RWPE1 (cell line): ENCODE measurements at regions not wholly inside any gene's neighbourhood (a gene's known extent, or its start where the extent isn't known, plus 50 kb on each side); places are given as distances from the start of the nearest gene placed in this dataset.

Experiments used
- CTCF ChIA-PET: fragments of 350-600 bp; sonication (Branson Sonifier 250); formaldehyde crosslinking; extraction: SDS; loops from one replicate; lab custom pipeline; 2021; lab: Yijun Ruan, JAX
- POLR2A ChIA-PET: fragments of 400-600 bp; formaldehyde crosslinking; extraction: SDS; loops from one replicate; lab custom pipeline; 2020; ENCODE audit warnings: antibody characterized with exemption; ENCODE audit not compliant: low non-redundant PET; lab: Yijun Ruan, JAX
- DNase-seq: peaks from one replicate; pipeline ENCODE4 v3.0.0; 2012; ENCODE audit warnings: low spot score
- H3K27ac ChIP-seq: fragments of 450-650 bp; 2 replicates; pipeline ENCODE4 v1.5.1; 2017
- CTCF ChIP-seq: fragments of 450-650 bp; conservative IDR thresholded peaks from 2 replicates; pipeline ENCODE4 v1.5.1; 2017; ENCODE audit warnings: low read depth, mild to moderate bottlenecking

GRCh38 chr3:94539937-94540336, 477.1 kb downstream of the NSUN3 start:
- no peak overlapping the region for H3K27ac ChIP-seq
- POLR2A ChIA-PET, result no interaction called here
- CTCF ChIA-PET, result no interaction called here
- no peak for DNase-seq
- TF ChIP-seq CTCF, result no peak

GRCh38 chr3:94543161-94543560, 480.3 kb downstream of the NSUN3 start:
- no peak for TF ChIP-seq CTCF
- no peak overlapping the region for H3K27ac ChIP-seq
- CTCF ChIA-PET, result no interaction called here
- POLR2A ChIA-PET, result no interaction called here
- no peak for DNase-seq

GRCh38 chr3:94544131-94544789, 481.4 kb downstream of the NSUN3 start:
- DNase-seq, result no peak
- TF ChIP-seq CTCF, result no peak
- ChIA-PET POLR2A (no interaction called here), CTCF (interaction anchor here (0.6 kb wide), 1 partner anchor 22 kb away, joined by 3 read pairs; no protein-coding TSS in a partner anchor)
- no peak overlapping the region for H3K27ac ChIP-seq

- no peak for TF ChIP-seq CTCF
- POLR2A ChIA-PET, result no interaction called here
- DNase-seq, result no peak
- CTCF ChIA-PET, result interaction anchor here (0.5 kb wide), 1 partner anchor 147 kb away, joined by 3 read pairs; no protein-coding TSS in a partner anchor
- H3K27ac ChIP-seq, result no peak overlapping the region
These were observed 485.9 kb downstream of the NSUN3 start for GRCh38 chr3:94548581-94549316.

GRCh38 chr3:94561094-94561493, 498.2 kb downstream of the NSUN3 start:
- TF ChIP-seq CTCF, result no peak
- CTCF ChIA-PET, result no interaction called here
- no peak overlapping the region for H3K27ac ChIP-seq
- POLR2A ChIA-PET, result no interaction called here
- DNase-seq, result no peak

- H3K27ac ChIP-seq, result no peak overlapping the region
- TF ChIP-seq CTCF, result no peak
- POLR2A ChIA-PET, result no interaction called here
- no peak for DNase-seq
- CTCF ChIA-PET, result no interaction called here
These were observed 501.4 kb downstream of the NSUN3 start for GRCh38 chr3:94564247-94564646.
